HG03460 (cell line): ENCODE measurements at regions not wholly inside any gene's neighbourhood (a gene's known extent, or its start where the extent isn't known, plus 50 kb on each side); places are given as distances from the start of the nearest gene placed in this dataset.
A peak's percentile ranks its signal among the peaks of the same experiment; 100 is the strongest.
"Not testable (repeated sequence)": the region's sequence is repeated elsewhere in the genome, so short reads cannot be mapped to it uniquely, and the experiment has no call there.

Source experiments
- ATAC-seq: cut with Tn5 transposase; IDR thresholded peaks from one replicate; pipeline ENCODE4 v1.9.1; 2021; ENCODE audit not compliant: unreplicated experiment

GRCh38 chr10:118423800-118424442 is 81.8 kb upstream of the FAM204A start:
- peak; percentile 93 for ATAC-seq

GRCh38 chr10:118422241-118422640 is 80.1 kb upstream of the FAM204A start:
- ATAC-seq = no peak

GRCh38 chr10:118420049-118420448 is 77.9 kb upstream of the FAM204A start:
- not testable (repeated sequence) for ATAC-seq

GRCh38 chr10:118412932-118413331 is 70.8 kb upstream of the FAM204A start:
- no peak for ATAC-seq

GRCh38 chr10:118412132-118412760 is 70.1 kb upstream of the FAM204A start:
- no peak for ATAC-seq

GRCh38 chr10:118409295-118409694 is 67.2 kb upstream of the FAM204A start:
- ATAC-seq = no peak

GRCh38 chr10:118408181-118408580 is 66.1 kb upstream of the FAM204A start:
- ATAC-seq = no peak

- no peak for ATAC-seq
Measured at GRCh38 chr10:118407777-118408176, 65.7 kb upstream of the FAM204A start.

GRCh38 chr10:118407026-118407425 is 64.9 kb upstream of the FAM204A start:
- no peak for ATAC-seq

- no peak for ATAC-seq
Measured at GRCh38 chr10:118405928-118406327, 63.8 kb upstream of the FAM204A start.

GRCh38 chr10:118403967-118404366 is 61.8 kb upstream of the FAM204A start:
- no peak for ATAC-seq

GRCh38 chr10:118401708-118402193 is 59.6 kb upstream of the FAM204A start:
- ATAC-seq = no peak

- ATAC-seq = no peak
Measured at GRCh38 chr10:118397391-118397790, 55.3 kb upstream of the FAM204A start.

- no peak for ATAC-seq
Measured at GRCh38 chr10:118395947-118396346, 53.8 kb upstream of the FAM204A start.

- no peak for ATAC-seq
Measured at GRCh38 chr10:118394301-118395200, 52.4 kb upstream of the FAM204A start.

- ATAC-seq = no peak
Measured at GRCh38 chr10:118392761-118393160, 50.6 kb upstream of the FAM204A start.
